Right ventricle myocardium superior (tissue), 1 donor: ENCODE measurements at regions not wholly inside any gene's neighbourhood (a gene's known extent, or its start where the extent isn't known, plus 50 kb on each side); places are given as distances from the start of the nearest gene placed in this dataset.

ENCODE experiments used
- ATAC-seq: fragments of 200-7000 bp; cut with Tn5 transposase; one replicate; pipeline ENCODE4 v1.9.1; 2020; ENCODE audit warnings: mild to moderate bottlenecking; ENCODE audit not compliant: poor library complexity
- DNase-seq: peaks from one replicate; pipeline ENCODE4 v3.0.0-alpha.2; 2020
- intact Hi-C: fragments of 100-400 bp; cut with DNase I; formaldehyde crosslinking; loops from one replicate; pipeline ENCODE4 v1.11.2; 2022
- donor health status: DM: no; HTN: yes; CAD: no; lungs with severe emphysema.

GRCh38 chr9:84542554-84542953 lies 127.0 kb upstream of the NTRK2 start:
- intact Hi-C loops, result no loop called here
- no peak for DNase-seq
- ATAC-seq, result no peak

GRCh38 chr9:84554069-84554664 lies 115.4 kb upstream of the NTRK2 start:
- ATAC-seq (no peak), DNase-seq (no peak)
- intact Hi-C loops, result no loop called here

GRCh38 chr9:84556556-84556955 lies 113.0 kb upstream of the NTRK2 start:
- intact Hi-C loops, result no loop called here
- DNase-seq (no peak), ATAC-seq (no peak)

GRCh38 chr9:84557751-84558150 lies 111.8 kb upstream of the NTRK2 start:
- ATAC-seq (no peak), DNase-seq (no peak)

DNA sequence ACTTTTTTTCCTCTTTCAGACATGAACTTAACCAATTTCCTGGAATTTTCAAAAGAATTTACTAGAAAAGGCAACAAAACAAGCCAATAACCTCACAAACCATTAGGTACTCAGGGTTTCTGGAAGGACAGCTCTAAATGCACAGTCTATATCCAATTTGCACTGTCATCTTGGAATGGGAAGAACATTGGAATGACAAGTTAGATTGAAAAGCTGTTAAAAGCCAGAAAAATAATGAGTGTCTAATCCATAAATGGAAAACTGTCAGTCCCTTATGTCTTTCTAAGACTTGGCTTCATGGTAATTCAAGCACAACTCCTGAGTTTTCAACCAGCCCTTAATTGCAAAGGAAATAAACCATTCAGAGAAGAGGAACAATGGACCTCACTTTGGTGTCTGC lies 105.8 kb upstream of the NTRK2 start:
- DNase-seq (no peak), ATAC-seq (no peak)
- intact Hi-C loops, result no loop called here

More at GRCh38 chr9:84557751-84558150, 111.8 kb upstream of the NTRK2 start:
- intact Hi-C loops, result no loop called here

DNA sequence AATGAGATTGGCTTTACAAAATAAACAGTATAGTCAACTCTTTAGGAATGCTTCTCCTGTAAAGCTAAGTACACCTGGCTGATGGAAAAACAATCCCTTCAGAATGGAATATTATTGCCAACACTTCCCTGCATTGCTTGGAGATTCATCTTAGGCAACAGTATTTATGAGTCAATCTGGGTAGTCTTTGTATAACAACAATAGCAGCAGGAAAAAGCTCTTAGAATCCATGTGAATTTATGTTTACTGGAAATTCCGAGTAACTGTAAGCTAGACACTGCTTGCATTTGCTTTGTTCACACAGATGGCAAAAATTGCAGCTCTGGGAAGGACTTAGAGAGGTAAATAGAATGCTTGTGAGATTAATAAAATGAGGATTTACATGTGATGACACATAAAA lies 101.7 kb upstream of the NTRK2 start:
- intact Hi-C loops, result no loop called here
- no peak for DNase-seq
- no peak for ATAC-seq

DNA sequence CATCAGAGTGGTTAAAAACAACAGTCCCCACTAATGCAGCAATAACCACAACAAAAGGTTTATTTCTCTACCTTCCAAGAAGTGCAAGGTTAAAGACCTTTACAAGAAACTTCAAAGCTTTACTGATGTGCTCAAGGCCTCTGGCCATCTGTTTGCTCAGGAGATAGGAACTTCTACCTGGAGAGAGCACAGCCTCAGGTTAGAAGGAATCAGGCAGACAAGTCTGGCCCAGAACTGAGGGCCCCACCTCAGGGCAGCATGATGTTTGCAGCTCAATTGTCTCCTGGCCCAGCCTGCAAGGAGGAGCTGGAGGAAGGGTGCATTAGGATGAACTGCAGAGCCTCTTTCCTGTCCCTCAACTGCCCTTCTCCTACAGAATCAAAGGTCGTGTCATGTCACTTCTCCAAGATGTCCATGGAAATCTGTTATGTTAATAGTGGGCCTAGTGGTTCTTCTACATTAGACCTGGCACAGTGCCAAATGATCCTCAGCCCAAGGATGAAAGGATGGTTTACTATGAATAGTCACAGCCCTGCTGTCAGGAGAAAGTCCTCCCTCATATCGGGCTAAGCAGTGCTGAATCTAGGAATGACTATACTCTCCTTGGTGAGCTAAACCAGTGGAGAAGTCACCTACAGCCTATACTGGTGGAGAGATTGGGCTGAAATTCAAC lies 98.9 kb upstream of the NTRK2 start:
- intact Hi-C loops, result no loop called here
- ATAC-seq, result no peak
- DNase-seq, result no peak

- DNase-seq, result no peak
- intact Hi-C loops, result no loop called here
- no peak for ATAC-seq
Measured at GRCh38 chr9:84573083-84573482, 96.4 kb upstream of the NTRK2 start.

GRCh38 chr9:84575705-84576104 lies 93.8 kb upstream of the NTRK2 start:
- no peak for ATAC-seq
- intact Hi-C loops, result no loop called here
- no peak for DNase-seq

GRCh38 chr9:84583866-84584265 lies 85.7 kb upstream of the NTRK2 start:
- intact Hi-C loops, result no loop called here
- ATAC-seq (no peak), DNase-seq (no peak)

GRCh38 chr9:84586662-84587061 lies 82.9 kb upstream of the NTRK2 start:
- DNase-seq, result no peak
- intact Hi-C loops, result no loop called here
- ATAC-seq, result no peak

GRCh38 chr9:84587153-84587552 lies 82.4 kb upstream of the NTRK2 start:
- DNase-seq, result no peak
- intact Hi-C loops, result no loop called here
- ATAC-seq, result no peak

- DNase-seq (no peak), ATAC-seq (no peak)
- intact Hi-C loops, result no loop called here
Measured at GRCh38 chr9:84589542-84589941, 80.0 kb upstream of the NTRK2 start.

DNA sequence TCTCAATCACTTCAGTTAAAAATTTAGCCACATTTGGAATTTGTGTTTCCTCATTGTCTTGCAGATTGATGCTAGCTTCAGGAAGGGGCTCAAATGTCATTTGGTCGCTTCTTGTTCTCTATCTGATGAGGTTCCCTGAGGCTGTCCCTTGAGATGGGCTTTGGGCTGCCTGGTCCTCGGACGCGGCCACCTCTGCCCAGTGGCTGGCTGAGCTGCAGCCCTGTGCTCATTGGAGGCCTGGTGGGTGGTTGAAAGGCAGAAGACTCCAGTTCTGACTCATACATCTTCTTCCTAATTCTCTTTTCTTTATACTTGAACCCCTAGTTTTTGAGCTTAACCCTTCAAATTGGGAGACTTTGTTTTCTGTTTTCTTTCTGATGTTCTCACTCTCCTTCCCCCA lies 78.8 kb upstream of the NTRK2 start:
- ATAC-seq (no peak), DNase-seq (no peak)
- intact Hi-C loops, result no loop called here

DNA sequence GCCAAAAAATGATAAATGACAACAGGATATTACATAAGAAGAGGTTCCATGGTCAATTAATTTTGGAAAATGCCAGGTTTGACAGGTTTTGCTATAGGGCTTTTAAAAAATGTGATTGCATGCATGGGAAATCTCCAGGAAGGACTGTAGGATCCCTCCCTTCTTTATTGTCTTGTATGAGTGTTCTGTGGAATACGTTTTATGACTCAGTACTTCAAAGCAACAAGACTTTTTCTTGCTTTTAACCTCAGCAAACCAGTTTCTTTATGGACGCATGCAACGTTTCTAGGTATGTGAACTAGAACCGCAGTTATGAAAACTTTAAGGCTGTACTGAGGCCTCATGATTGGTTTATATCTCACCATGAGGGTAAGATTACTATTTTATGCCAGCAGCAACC lies 76.6 kb upstream of the NTRK2 start:
- no peak for ATAC-seq
- intact Hi-C loops, result no loop called here

DNA sequence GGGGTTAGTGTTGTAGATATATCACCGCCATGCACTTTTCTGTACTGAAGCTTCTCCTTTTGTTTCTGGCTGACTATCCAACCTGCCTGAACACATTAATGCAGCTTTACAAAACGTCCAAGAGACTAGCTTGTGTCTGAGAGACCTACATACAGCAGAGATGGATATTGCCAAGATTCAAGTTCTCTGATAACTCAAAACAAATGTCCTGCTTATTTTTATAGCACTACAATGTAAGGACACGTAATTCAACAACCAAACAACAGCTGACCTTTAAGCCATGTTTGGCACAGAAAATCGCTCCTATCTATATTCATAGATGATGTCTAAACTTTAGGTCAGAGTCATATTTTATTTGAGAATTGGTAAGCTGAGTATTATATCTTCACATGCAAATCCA lies 76.2 kb upstream of the NTRK2 start:
- intact Hi-C loops, result no loop called here

More for the DNA sequence above, 76.6 kb upstream of the NTRK2 start:
- no peak for DNase-seq

GRCh38 chr9:84597131-84597530 lies 72.4 kb upstream of the NTRK2 start:
- no peak for ATAC-seq
- no peak for DNase-seq
- intact Hi-C loops, result no loop called here

More for the DNA sequence above, 76.2 kb upstream of the NTRK2 start:
- DNase-seq, result no peak
- ATAC-seq, result no peak

GRCh38 chr9:84598921-84599636 lies 70.5 kb upstream of the NTRK2 start:
- intact Hi-C loops, result no loop called here

GRCh38 chr9:84600739-84601138 lies 68.8 kb upstream of the NTRK2 start:
- intact Hi-C loops, result no loop called here
- ATAC-seq (no peak), DNase-seq (no peak)

More at GRCh38 chr9:84598921-84599636, 70.5 kb upstream of the NTRK2 start:
- DNase-seq (no peak), ATAC-seq (no peak)

GRCh38 chr9:84604223-84604622 lies 65.3 kb upstream of the NTRK2 start:
- intact Hi-C loops, result no loop called here
- ATAC-seq (no peak), DNase-seq (no peak)
